ENCODE measurements at regions not wholly inside any gene's neighbourhood (a gene's known extent, or its start where the extent isn't known, plus 50 kb on each side); places are given as distances from the start of the nearest gene placed in this dataset.

DNA sequence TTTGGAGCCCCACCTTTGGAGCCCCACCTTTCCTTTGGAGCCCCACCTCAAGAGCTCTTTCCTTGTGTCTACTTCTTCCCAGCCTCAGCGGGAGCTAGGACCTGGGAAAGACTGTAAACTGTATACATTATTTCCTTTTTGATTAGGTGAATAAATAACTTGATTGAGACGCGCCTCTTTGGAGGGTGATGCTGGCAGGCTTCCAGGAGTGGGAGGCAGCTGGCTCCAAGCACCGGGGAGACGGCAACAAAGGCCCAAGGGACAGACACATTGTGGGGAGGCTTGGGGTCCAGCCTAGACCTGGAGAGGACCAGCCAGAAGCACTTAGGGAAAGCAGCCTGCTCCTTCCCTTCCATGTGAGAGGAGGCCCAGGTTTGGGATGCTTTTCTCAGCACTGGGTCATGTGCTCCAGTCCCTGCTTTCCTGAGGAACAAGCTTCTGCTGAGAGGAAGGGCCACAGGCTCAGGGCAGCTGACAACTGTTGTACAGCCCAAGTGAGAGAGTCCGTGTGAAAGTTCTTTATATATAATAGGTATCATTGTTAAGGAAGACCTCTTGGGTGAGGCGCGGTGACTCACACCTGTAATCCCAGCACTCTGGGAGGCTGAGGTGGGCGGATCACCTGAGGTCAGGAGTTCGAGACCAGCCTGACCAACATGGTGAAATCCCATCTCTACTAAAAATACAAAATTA lies 297.2 kb upstream of the SLC14A2 start:
- no peaks in the 10 kb centered on the region for H3K27me3 ChIP-seq (ENCODE audit: control insufficient read depth in 1 of 2, insufficient read depth in 2 of 2, low read length in 2 of 2)
- no peak overlapping the region for H3K27ac ChIP-seq (ENCODE audit: low read depth in 1 of 2, low read length in 2 of 2)
- peaks cover 0 to 7% of the 10 kb centered on the region in 2 experiments for H3K9me3 ChIP-seq (ENCODE audit: control insufficient read depth in 1 of 2, insufficient read depth in 1 of 2, low read length in 2 of 2)
- POLR2A ChIA-PET, result no interaction called here
- H3K27ac Mint-ChIP-seq, result no peak overlapping the region
- CTCF ChIA-PET, result no interaction called here
- no peaks in the 10 kb centered on the region for H3K9me3 Mint-ChIP-seq
- no peaks in the 10 kb centered on the region for H3K4me1 Mint-ChIP-seq (ENCODE audit: low read depth)
- no peaks in the 10 kb centered on the region for H3K4me1 ChIP-seq (ENCODE audit: insufficient read depth, low read length)
- H3K36me3 ChIP-seq (ENCODE audit: insufficient read depth, low read length), result no peaks in the 10 kb centered on the region
- H3K4me3 Mint-ChIP-seq, result no peak overlapping the region
- DNase-seq (no peak), ATAC-seq (ENCODE audit: poor library complexity) (no peak)
- no peaks in the 10 kb centered on the region for H3K27me3 Mint-ChIP-seq
- no peaks in the 10 kb centered on the region for H3K36me3 Mint-ChIP-seq (ENCODE audit: low read depth)
- H3K4me3 ChIP-seq (ENCODE audit: low read length), result no peak overlapping the region
- TF ChIP-seq, protein P1, sequence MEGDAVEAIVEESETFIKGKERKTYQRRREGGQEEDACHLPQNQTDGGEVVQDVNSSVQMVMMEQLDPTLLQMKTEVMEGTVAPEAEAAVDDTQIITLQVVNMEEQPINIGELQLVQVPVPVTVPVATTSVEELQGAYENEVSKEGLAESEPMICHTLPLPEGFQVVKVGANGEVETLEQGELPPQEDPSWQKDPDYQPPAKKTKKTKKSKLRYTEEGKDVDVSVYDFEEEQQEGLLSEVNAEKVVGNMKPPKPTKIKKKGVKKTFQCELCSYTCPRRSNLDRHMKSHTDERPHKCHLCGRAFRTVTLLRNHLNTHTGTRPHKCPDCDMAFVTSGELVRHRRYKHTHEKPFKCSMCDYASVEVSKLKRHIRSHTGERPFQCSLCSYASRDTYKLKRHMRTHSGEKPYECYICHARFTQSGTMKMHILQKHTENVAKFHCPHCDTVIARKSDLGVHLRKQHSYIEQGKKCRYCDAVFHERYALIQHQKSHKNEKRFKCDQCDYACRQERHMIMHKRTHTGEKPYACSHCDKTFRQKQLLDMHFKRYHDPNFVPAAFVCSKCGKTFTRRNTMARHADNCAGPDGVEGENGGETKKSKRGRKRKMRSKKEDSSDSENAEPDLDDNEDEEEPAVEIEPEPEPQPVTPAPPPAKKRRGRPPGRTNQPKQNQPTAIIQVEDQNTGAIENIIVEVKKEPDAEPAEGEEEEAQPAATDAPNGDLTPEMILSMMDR (IDR thresholded peaks at IDR 0.05), result no peak
- intact Hi-C loops (cut with DNase I, micrococcal nuclease), result no loop called here

DNA sequence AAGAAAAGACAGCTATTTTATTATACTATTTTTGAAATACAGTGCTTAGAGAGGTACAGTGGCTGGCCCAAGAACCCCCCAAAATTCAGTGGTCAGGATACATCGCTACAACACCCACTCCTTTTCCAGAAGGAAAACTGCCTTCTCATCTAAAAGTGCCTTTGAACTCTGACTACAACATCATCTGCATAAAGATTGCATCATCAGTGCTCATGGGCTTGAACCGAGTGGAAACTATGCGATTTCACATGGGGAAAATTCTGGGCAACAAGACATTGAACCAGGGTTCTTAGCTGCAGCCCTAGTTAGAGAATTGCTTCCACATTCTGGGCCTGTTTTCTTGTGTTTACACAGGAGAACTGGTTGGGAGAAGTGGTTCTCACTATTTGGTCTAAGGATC lies 294.6 kb upstream of the SLC14A2 start:
- Histone ChIP-seq H3K4me1 (ENCODE audit: insufficient read depth, low read length) (no peaks in the 10 kb centered on the region), H3K27me3 (ENCODE audit: control insufficient read depth in 1 of 2, insufficient read depth in 2 of 2, low read length in 2 of 2) (no peaks in the 10 kb centered on the region), H3K4me3 (ENCODE audit: low read length) (no peak overlapping the region), H3K36me3 (ENCODE audit: insufficient read depth, low read length) (no peaks in the 10 kb centered on the region), H3K9me3 (ENCODE audit: control insufficient read depth in 1 of 2, insufficient read depth in 1 of 2, low read length in 2 of 2) (peaks cover 0 to 7% of the 10 kb centered on the region in 2 experiments), H3K27ac (ENCODE audit: low read depth in 1 of 2, low read length in 2 of 2) (no peak overlapping the region)
- H3K4me3 Mint-ChIP-seq, result no peak overlapping the region
- ATAC-seq (ENCODE audit: poor library complexity) (no peak), DNase-seq (no peak)
- TF ChIP-seq, protein P1 (IDR thresholded peaks at IDR 0.05), result no peak
- no peaks in the 10 kb centered on the region for H3K27me3 Mint-ChIP-seq
- CTCF ChIA-PET, result no interaction called here
- POLR2A ChIA-PET, result no interaction called here
- intact Hi-C loops (cut with DNase I, micrococcal nuclease), result no loop called here
- no peak overlapping the region for H3K27ac Mint-ChIP-seq
- H3K9me3 Mint-ChIP-seq, result no peaks in the 10 kb centered on the region
- H3K4me1 Mint-ChIP-seq (ENCODE audit: low read depth), result no peaks in the 10 kb centered on the region
- no peaks in the 10 kb centered on the region for H3K36me3 Mint-ChIP-seq (ENCODE audit: low read depth)

GRCh38 chr18:45321520-45321919 lies 293.8 kb upstream of the SLC14A2 start:
- Mint-ChIP-seq H3K27me3 (no peaks in the 10 kb centered on the region), H3K4me3 (no peak overlapping the region), H3K9me3 (no peaks in the 10 kb centered on the region), H3K4me1 (ENCODE audit: low read depth) (no peaks in the 10 kb centered on the region), H3K36me3 (ENCODE audit: low read depth) (no peaks in the 10 kb centered on the region), H3K27ac (no peak overlapping the region)
- Histone ChIP-seq H3K4me1 (ENCODE audit: insufficient read depth, low read length) (no peaks in the 10 kb centered on the region), H3K27ac (ENCODE audit: low read depth in 1 of 2, low read length in 2 of 2) (no peak overlapping the region), H3K9me3 (ENCODE audit: control insufficient read depth in 1 of 2, insufficient read depth in 1 of 2, low read length in 2 of 2) (peaks cover 0 to 7% of the 10 kb centered on the region in 2 experiments), H3K36me3 (ENCODE audit: insufficient read depth, low read length) (no peaks in the 10 kb centered on the region), H3K4me3 (ENCODE audit: low read length) (no peak overlapping the region), H3K27me3 (ENCODE audit: control insufficient read depth in 1 of 2, insufficient read depth in 2 of 2, low read length in 2 of 2) (no peaks in the 10 kb centered on the region)
- POLR2A ChIA-PET, result no interaction called here
- TF ChIP-seq, protein P1 (IDR thresholded peaks at IDR 0.05), result no peak
- DNase-seq, result no peak
- CTCF ChIA-PET, result no interaction called here
- intact Hi-C loops (cut with DNase I, micrococcal nuclease), result no loop called here
- ATAC-seq (ENCODE audit: poor library complexity), result no peak
